Stomach smooth muscle (tissue), 2 donors: ENCODE measurements at regions not wholly inside any gene's neighbourhood (a gene's known extent, or its start where the extent isn't known, plus 50 kb on each side); places are given as distances from the start of the nearest gene placed in this dataset.
A peak's percentile ranks its signal among the peaks of the same experiment; 100 is the strongest.

Experiments
- H3K27ac ChIP-seq: one replicate; pipeline ENCODE4 v1.7.0; 2013; ENCODE audit warnings: mild to moderate bottlenecking, low read length, inconsistent platforms
- H3K27me3 ChIP-seq, 2 donors: one replicate each; pipeline ENCODE4 v1.7.0; 2013; ENCODE audit warnings: low read length in 2 of 2; ENCODE audit not compliant: insufficient read depth in 2 of 2, control insufficient read depth in 1 of 2
- H3K36me3 ChIP-seq, 2 donors: one replicate each; pipeline ENCODE4 v1.7.0; 2013; ENCODE audit warnings: low read length in 2 of 2; ENCODE audit not compliant: control insufficient read depth in 2 of 2, insufficient read depth in 2 of 2
- H3K4me1 ChIP-seq: one replicate; pipeline ENCODE4 v1.7.0; 2013; ENCODE audit warnings: low read length; ENCODE audit not compliant: control insufficient read depth, insufficient read depth
- H3K4me3 ChIP-seq, 2 donors: one replicate each; pipeline ENCODE4 v1.7.0; 2013; ENCODE audit warnings: low read length in 2 of 2
- H3K9ac ChIP-seq, 2 donors: one replicate each; pipeline ENCODE4 v1.7.0; 2013; ENCODE audit warnings: low read length in 2 of 2, mild to moderate bottlenecking in 1 of 2
- H3K9me3 ChIP-seq, 2 donors: one replicate each; pipeline ENCODE4 v1.7.0; 2013; ENCODE audit warnings: low read length in 2 of 2; ENCODE audit not compliant: control insufficient read depth in 2 of 2
- donor health status: healthy.
- donor health status: Pancreatic carcinoma.

GRCh38 chr12:30361145-30361544, 334.5 kb downstream of the IPO8 start:
- Histone ChIP-seq H3K4me3 (no peak overlapping the region), H3K36me3 (no peaks in the 10 kb centered on the region), H3K4me1 (no peaks in the 10 kb centered on the region), H3K27ac (no peak overlapping the region), H3K27me3 (no peaks in the 10 kb centered on the region), H3K9me3 (no peaks in the 10 kb centered on the region), H3K9ac (no peak overlapping the region)

DNA sequence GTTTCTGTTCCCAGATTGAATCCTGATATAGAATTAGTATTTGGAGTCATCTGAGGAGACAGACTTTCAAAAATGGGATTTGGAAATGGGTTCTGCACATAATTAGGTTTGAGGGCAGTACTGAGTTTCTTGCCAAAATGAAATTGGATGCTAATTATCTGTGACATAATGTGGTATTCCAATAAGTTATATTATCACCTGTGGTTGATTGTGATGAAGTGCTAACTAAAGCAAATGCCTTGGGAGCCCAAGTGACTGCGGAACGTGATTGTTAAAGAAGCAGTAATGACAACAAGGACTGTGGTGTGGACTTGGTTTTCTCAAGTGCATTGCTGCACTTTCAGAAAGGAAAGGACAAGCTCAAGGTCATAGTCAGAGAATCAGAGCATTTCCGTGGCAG, 337.0 kb downstream of the IPO8 start:
- Histone ChIP-seq H3K9ac (no peak overlapping the region), H3K9me3 (no peaks in the 10 kb centered on the region), H3K4me3 (no peak overlapping the region), H3K36me3 (no peaks in the 10 kb centered on the region), H3K4me1 (no peaks in the 10 kb centered on the region), H3K27me3 (no peaks in the 10 kb centered on the region), H3K27ac (no peak overlapping the region)

DNA sequence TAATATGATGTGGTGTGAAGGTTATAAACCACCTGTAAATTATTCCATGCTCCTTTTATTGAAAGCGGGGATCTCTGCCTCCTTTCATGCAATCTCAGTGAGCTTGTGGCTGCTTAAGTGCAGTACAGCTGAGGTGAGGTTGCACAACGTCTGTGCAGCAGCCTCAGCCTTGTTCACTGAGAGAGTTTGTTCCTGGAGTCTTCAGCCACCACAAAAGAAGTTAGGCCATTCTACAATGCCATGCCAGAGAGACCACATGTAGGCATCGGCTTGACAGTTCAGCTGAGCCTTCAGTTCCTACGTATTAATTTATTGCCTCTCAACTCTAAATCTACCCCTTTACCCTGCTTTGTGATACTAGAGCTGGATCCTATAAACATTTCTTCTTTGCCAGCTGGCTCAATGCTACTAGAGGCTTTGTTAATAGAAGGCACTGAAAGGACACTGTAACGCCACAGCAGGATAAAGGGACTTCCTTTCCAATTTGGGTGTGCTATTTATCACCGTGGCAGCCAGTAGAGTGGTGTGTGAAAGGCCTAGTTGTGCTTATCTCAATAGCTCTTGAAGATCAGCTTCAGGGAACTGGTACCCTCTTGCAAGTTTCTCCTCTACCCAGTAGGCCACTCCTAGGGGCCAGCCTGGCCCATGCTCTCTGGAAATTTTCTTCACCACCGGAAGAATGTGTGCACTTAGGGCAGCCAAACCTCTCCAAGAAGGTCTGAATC, 337.7 kb downstream of the IPO8 start:
- H3K9ac ChIP-seq: no peak overlapping the region
- H3K4me1 ChIP-seq: no peaks in the 10 kb centered on the region
- peak overlapping the region; percentile 18 for H3K27ac ChIP-seq

GRCh38 chr12:30345744-30346471, 349.8 kb downstream of the IPO8 start:
- no peaks in the 10 kb centered on the region for H3K4me1 ChIP-seq
- H3K4me3 ChIP-seq: no peak overlapping the region
- no peak overlapping the region for H3K9ac ChIP-seq
- H3K27ac ChIP-seq: no peak overlapping the region
- H3K36me3 ChIP-seq: no peaks in the 10 kb centered on the region
- peaks cover 0 to 3% of the 10 kb centered on the region in 2 donors for H3K9me3 ChIP-seq
- no peaks in the 10 kb centered on the region for H3K27me3 ChIP-seq

More for the DNA sequence above, 337.7 kb downstream of the IPO8 start:
- no peaks in the 10 kb centered on the region for H3K27me3 ChIP-seq
- no peaks in the 10 kb centered on the region for H3K36me3 ChIP-seq
- H3K4me3 ChIP-seq: no peak overlapping the region
- H3K9me3 ChIP-seq: no peaks in the 10 kb centered on the region

DNA sequence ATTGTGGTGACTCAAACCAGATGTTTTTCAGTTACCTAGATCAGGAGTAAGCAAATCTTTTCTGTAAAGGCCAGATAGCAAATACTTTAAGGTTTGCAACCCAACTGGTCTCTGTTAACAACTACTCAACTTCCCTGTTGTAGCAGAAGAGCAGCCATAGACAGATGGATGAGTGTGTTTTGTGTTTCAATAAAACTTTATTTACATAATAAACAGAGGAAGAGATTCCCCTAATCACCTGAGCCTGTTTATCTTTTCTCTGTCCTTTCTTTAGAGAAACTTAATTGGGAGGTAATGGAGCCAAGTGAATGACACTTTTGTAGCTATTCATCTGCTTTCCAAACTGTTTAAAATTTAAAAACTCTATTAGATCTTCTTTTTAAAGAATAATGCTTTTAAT, 365.1 kb downstream of the IPO8 start:
- Histone ChIP-seq H3K36me3 (no peaks in the 10 kb centered on the region), H3K9me3 (no peaks in the 10 kb centered on the region), H3K9ac (no peak overlapping the region), H3K27ac (no peak overlapping the region), H3K4me3 (no peak overlapping the region), H3K27me3 (no peaks in the 10 kb centered on the region), H3K4me1 (no peaks in the 10 kb centered on the region)

- Histone ChIP-seq H3K4me3 (no peak overlapping the region), H3K9ac (no peak overlapping the region), H3K36me3 (no peaks in the 10 kb centered on the region), H3K27ac (no peak overlapping the region), H3K9me3 (peaks cover 4 to 9% of the 10 kb centered on the region in 2 donors), H3K27me3 (no peaks in the 10 kb centered on the region), H3K4me1 (no peaks in the 10 kb centered on the region)
Measured at GRCh38 chr12:30329281-30329680, 366.4 kb downstream of the IPO8 start.

DNA sequence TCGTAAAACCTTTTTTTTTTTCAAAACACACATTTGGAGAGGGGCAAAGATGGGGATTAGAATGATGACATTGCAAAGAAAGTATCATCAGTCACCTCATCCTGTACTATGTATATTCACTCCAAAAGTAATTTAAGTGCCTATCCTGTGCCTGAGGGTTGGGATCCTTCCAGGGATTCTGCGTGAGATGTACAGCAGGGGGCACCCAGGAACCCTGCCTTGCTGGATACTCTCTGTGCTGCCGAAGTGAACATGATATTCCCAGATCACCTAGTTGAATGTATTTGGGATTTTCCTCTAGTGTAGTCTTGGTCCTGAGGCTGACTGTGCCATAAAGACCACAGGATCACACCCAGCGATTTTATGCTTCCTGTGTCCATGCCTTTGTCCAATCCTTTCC, 372.7 kb downstream of the IPO8 start:
- Histone ChIP-seq H3K4me3 (no peak overlapping the region), H3K27ac (no peak overlapping the region)

GRCh38 chr12:30320561-30320960, 375.1 kb downstream of the IPO8 start:
- H3K27me3 ChIP-seq: no peaks in the 10 kb centered on the region
- H3K9me3 ChIP-seq: peaks cover 9 to 11% of the 10 kb centered on the region in 2 donors
- H3K36me3 ChIP-seq: no peaks in the 10 kb centered on the region
- H3K4me3 ChIP-seq: no peak overlapping the region
- no peak overlapping the region for H3K27ac ChIP-seq
- no peak overlapping the region for H3K9ac ChIP-seq
- H3K4me1 ChIP-seq: no peaks in the 10 kb centered on the region

More for the DNA sequence above, 372.7 kb downstream of the IPO8 start:
- Histone ChIP-seq H3K36me3 (no peaks in the 10 kb centered on the region), H3K9me3 (peaks cover 9 to 11% of the 10 kb centered on the region in 2 donors), H3K9ac (no peak overlapping the region), H3K4me1 (no peaks in the 10 kb centered on the region), H3K27me3 (no peaks in the 10 kb centered on the region)

DNA sequence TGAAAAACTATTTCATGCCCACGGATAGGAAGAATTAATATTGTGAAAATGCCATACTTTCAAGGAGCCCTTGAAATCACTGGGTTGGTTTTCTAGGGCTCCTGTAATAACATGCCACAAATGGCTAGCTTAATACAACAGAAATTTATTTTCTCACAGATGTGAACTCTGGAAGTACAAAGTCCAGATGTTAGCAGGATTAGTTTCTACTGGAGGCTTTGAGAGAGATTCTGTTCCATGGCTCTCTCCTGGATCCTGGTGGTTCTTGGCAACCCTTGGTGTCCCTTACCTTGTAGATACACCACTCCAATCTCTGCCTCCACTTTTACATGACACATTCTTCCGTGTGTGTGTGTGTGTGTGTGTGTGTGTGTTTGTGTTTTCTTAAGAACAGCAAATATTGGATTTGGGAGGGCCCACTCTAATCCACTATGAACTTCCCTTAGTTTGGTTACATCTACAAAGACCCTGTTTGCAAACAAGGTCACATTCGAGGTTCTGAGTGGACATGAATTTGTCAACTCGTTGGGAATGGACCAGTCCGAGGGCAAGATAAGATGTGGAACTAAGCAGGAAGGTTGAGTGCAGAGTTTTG, 381.1 kb downstream of the IPO8 start:
- H3K9me3 ChIP-seq: peaks cover 3 to 6% of the 10 kb centered on the region in 2 donors
- H3K4me3 ChIP-seq: no peak overlapping the region
- no peaks in the 10 kb centered on the region for H3K4me1 ChIP-seq
- H3K27me3 ChIP-seq: no peaks in the 10 kb centered on the region
- no peak overlapping the region for H3K9ac ChIP-seq
- no peaks in the 10 kb centered on the region for H3K36me3 ChIP-seq
- H3K27ac ChIP-seq: no peak overlapping the region

DNA sequence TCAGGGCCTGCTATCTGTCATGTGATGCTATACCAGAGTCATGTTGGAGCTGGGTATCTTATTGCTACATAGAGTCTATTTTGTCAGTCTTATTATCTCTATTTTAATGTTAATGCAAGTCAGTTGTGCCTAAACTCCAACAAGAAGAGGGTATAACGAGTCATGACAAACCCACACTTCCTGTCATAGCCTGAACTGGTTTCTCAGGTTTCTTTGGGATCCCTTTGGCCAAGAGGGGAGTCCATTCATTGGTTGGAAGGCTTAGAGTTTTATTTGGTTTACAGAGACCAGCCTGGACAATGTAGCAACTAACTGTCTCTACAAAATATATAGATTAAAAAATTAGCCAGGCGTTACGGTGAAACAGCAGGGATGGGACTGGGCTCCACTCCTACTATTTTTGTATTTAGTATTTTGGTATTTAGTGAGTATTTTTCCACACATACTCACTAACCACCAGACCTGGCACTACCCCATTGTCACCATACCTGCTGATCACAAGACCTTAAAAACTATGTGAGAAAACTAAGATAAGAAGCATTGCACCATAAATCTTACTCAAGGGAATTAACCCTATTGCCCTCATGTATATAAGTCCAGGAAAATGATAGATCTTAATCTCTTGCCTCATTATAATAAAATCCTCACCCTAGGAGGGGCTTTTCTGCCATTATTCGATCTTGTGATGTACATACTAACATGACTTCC, 387.5 kb downstream of the IPO8 start:
- H3K27me3 ChIP-seq: no peaks in the 10 kb centered on the region
- H3K36me3 ChIP-seq: no peaks in the 10 kb centered on the region

More for the DNA sequence above, 387.5 kb downstream of the IPO8 start:
- no peaks in the 10 kb centered on the region for H3K4me1 ChIP-seq
- H3K4me3 ChIP-seq: no peak overlapping the region
- H3K27ac ChIP-seq: no peak overlapping the region
- H3K9me3 ChIP-seq: peaks cover 3 to 6% of the 10 kb centered on the region in 2 donors
- no peak overlapping the region for H3K9ac ChIP-seq
